ENCODE measurements at regions not wholly inside any gene's neighbourhood (a gene's known extent, or its start where the extent isn't known, plus 50 kb on each side); places are given as distances from the start of the nearest gene placed in this dataset.

- Histone ChIP-seq H3F3A (ENCODE audit: insufficient read depth, low read length, poor library complexity, severe bottlenecking) (no peaks in the 10 kb centered on the region), H2AFZ (ENCODE audit: low read depth, low read length) (no peak overlapping the region), H3K27ac (ENCODE audit: low read length) (no peak overlapping the region), H3K9me3 (ENCODE audit: low read length) (no peaks in the 10 kb centered on the region), H3K4me2 (ENCODE audit: low read length) (no peak overlapping the region), H3K36me3 (ENCODE audit: insufficient read depth, low read length) (no peaks in the 10 kb centered on the region), H3K9ac (ENCODE audit: low read length) (no peak overlapping the region), H3K27me3 (ENCODE audit: insufficient read depth, low read depth, low read length) (no peaks in the 10 kb centered on the region), H4K20me1 (ENCODE audit: insufficient read depth) (no peaks in the 10 kb centered on the region), H3K79me2 (replicated peaks; ENCODE audit: insufficient read depth, low read length) (no peaks in the 10 kb centered on the region), H3K4me3 (ENCODE audit: low read length) (no peak overlapping the region), H3K9me2 (ENCODE audit: insufficient read depth, low read length) (no peaks in the 10 kb centered on the region)
- no peak for TF ChIP-seq SMC3 (conservative IDR thresholded peaks at IDR 0.05; ENCODE audit: poor library complexity)
- no peak for TF ChIP-seq EZH2 (IDR thresholded peaks at IDR 0.05; ENCODE audit: borderline replicate concordance, insufficient read depth, low read length, poor library complexity, severe bottlenecking)
- TF ChIP-seq RAD21 (conservative IDR thresholded peaks at IDR 0.05), result no peak
- TF ChIP-seq POLR2AphosphoS5 (IDR thresholded peaks at IDR 0.05), result no peak
- no peak for TF ChIP-seq CTCF (IDR thresholded peaks at IDR 0.05; ENCODE audit: poor library complexity, severe bottlenecking)
- TF ChIP-seq EP300 (conservative IDR thresholded peaks at IDR 0.05; ENCODE audit: poor library complexity, severe bottlenecking), result no peak
- TF ChIP-seq REST (IDR thresholded peaks at IDR 0.05; ENCODE audit: borderline replicate concordance), result no peak
- no peak for TF ChIP-seq MXI1 (conservative IDR thresholded peaks at IDR 0.05; ENCODE audit: poor library complexity, severe bottlenecking)
- TF ChIP-seq TAF1 (IDR thresholded peaks at IDR 0.05; ENCODE audit: low read depth), result no peak
These were observed 75.2 kb upstream of the TARDBP start for GRCh38 chr1:10936998-10937901.

GRCh38 chr1:10938741-10939417 is 73.6 kb upstream of the TARDBP start:
- H3K4me2 ChIP-seq (ENCODE audit: low read length), result no peak overlapping the region
- no peak overlapping the region for H3K27ac ChIP-seq (ENCODE audit: low read length)
- no peaks in the 10 kb centered on the region for H3K27me3 ChIP-seq (ENCODE audit: insufficient read depth, low read depth, low read length)
- H3F3A ChIP-seq (ENCODE audit: insufficient read depth, low read length, poor library complexity, severe bottlenecking), result no peaks in the 10 kb centered on the region
- no peaks in the 10 kb centered on the region for H3K79me2 ChIP-seq (replicated peaks; ENCODE audit: insufficient read depth, low read length)
- H3K4me3 ChIP-seq (ENCODE audit: low read length), result no peak overlapping the region
- no peak overlapping the region for H3K9ac ChIP-seq (ENCODE audit: low read length)
- no peaks in the 10 kb centered on the region for H3K9me3 ChIP-seq (ENCODE audit: low read length)
- no peak overlapping the region for H2AFZ ChIP-seq (ENCODE audit: low read depth, low read length)
- no peaks in the 10 kb centered on the region for H3K36me3 ChIP-seq (ENCODE audit: insufficient read depth, low read length)
- H3K9me2 ChIP-seq (ENCODE audit: insufficient read depth, low read length), result no peaks in the 10 kb centered on the region
- no peaks in the 10 kb centered on the region for H4K20me1 ChIP-seq (ENCODE audit: insufficient read depth)
- no peak for TF ChIP-seq REST (IDR thresholded peaks at IDR 0.05; ENCODE audit: borderline replicate concordance)
- TF ChIP-seq SMC3 (conservative IDR thresholded peaks at IDR 0.05; ENCODE audit: poor library complexity), result no peak
- TF ChIP-seq EP300 (conservative IDR thresholded peaks at IDR 0.05; ENCODE audit: poor library complexity, severe bottlenecking), result no peak
- TF ChIP-seq MXI1 (conservative IDR thresholded peaks at IDR 0.05; ENCODE audit: poor library complexity, severe bottlenecking), result no peak
- no peak for TF ChIP-seq RAD21 (conservative IDR thresholded peaks at IDR 0.05)
- TF ChIP-seq EZH2 (IDR thresholded peaks at IDR 0.05; ENCODE audit: borderline replicate concordance, insufficient read depth, low read length, poor library complexity, severe bottlenecking), result no peak
- TF ChIP-seq CTCF (IDR thresholded peaks at IDR 0.05; ENCODE audit: poor library complexity, severe bottlenecking), result no peak
- no peak for TF ChIP-seq TAF1 (IDR thresholded peaks at IDR 0.05; ENCODE audit: low read depth)
